VCaP (cell line): ENCODE measurements at regions not wholly inside any gene's neighbourhood (a gene's known extent, or its start where the extent isn't known, plus 50 kb on each side); places are given as distances from the start of the nearest gene placed in this dataset.

Experiments used
- H3K27ac ChIP-seq: fragments of 450-650 bp; 2 replicates; pipeline ENCODE4 v1.5.1; 2017
- TF ChIP-seq, protein P1 (sequence below): fragments of 450-650 bp; conservative IDR thresholded peaks from 2 replicates; pipeline ENCODE4 v1.5.1; 2017; ENCODE audit warnings: mild to moderate bottlenecking, moderate library complexity

DNA sequence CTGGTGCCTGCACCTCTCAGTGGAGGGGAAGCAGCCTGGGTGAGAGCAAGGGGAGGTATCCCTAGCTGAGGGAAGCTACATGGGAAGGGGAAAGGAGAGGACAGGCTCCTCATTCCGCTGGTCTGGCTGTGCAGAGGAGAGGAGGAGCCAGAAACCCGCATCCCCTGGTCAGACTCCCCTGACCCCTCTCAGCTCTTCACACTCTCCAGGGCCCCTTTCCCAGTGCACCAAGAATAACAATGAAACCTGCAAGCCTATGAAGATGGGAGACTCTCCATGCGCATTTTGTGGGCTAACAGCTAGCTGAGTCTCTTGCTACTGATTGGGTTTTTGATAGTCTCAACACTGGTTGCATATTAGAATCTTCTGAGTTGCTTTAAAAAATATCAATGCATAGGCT, 319.9 kb upstream of the COBL start:
- TF ChIP-seq, protein P1, sequence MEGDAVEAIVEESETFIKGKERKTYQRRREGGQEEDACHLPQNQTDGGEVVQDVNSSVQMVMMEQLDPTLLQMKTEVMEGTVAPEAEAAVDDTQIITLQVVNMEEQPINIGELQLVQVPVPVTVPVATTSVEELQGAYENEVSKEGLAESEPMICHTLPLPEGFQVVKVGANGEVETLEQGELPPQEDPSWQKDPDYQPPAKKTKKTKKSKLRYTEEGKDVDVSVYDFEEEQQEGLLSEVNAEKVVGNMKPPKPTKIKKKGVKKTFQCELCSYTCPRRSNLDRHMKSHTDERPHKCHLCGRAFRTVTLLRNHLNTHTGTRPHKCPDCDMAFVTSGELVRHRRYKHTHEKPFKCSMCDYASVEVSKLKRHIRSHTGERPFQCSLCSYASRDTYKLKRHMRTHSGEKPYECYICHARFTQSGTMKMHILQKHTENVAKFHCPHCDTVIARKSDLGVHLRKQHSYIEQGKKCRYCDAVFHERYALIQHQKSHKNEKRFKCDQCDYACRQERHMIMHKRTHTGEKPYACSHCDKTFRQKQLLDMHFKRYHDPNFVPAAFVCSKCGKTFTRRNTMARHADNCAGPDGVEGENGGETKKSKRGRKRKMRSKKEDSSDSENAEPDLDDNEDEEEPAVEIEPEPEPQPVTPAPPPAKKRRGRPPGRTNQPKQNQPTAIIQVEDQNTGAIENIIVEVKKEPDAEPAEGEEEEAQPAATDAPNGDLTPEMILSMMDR = no peak

GRCh38 chr7:51635775-51636174, 319.2 kb upstream of the COBL start:
- peak overlapping the region; percentile 53 for H3K27ac ChIP-seq

More for the DNA sequence above, 319.9 kb upstream of the COBL start:
- H3K27ac ChIP-seq = peak overlapping the region; percentile 53; the same call in 1 of the 2 replicates

DNA sequence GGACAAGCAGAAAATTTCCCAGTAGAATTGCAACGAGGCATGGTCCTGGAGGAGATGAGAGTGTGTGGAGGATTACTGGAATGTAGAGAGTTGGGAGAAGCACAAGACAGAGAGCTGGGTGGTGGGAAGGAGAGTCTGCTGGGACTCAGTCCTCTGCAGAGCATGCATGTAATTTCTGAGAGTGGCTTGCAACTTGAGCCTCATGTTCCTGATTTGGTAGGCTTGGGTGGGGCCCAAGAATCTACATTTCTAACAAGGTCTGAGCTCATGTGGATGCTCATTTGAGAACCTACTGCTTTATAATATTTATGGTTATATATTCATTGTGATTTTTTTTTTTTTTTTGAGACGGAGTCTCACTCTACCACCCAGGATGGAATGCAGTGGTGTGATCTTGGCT, 317.9 kb upstream of the COBL start:
- TF ChIP-seq, protein P1 = no peak
- peak overlapping the region; percentile 53 for H3K27ac ChIP-seq

More at GRCh38 chr7:51635775-51636174, 319.2 kb upstream of the COBL start:
- TF ChIP-seq, protein P1 = no peak

- H3K27ac ChIP-seq = peak overlapping the region; percentile 53; the same call in 1 of the 2 replicates
- TF ChIP-seq, protein P1 = no peak
Observed at GRCh38 chr7:51634025-51634424, 317.4 kb upstream of the COBL start.

- TF ChIP-seq, protein P1 = no peak
- no peak overlapping the region for H3K27ac ChIP-seq
Observed at GRCh38 chr7:51633596-51633995, 317.0 kb upstream of the COBL start.

DNA sequence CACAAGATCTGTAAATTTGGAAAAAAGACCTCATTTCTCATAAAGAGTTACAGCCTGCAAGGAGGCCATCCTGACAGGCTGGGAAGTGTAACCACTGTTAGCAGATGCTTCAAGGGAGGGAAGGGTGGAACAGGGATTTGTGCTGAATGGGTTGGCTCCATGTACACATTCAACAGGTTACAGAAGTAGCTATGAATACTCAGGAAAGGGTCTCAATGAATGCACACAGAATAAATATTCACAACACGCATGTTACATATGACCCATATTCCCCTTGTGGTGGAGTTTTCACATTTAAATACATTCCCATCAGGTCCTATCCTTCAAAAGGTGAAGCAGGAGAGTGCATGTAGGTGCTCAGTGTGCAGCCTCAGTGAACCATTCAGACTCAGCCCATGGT, 316.4 kb upstream of the COBL start:
- TF ChIP-seq, protein P1 = no peak
- no peak overlapping the region for H3K27ac ChIP-seq

- TF ChIP-seq, protein P1 = no peak
- H3K27ac ChIP-seq = no peak overlapping the region
Observed at GRCh38 chr7:51630933-51631332, 314.3 kb upstream of the COBL start.
